HG02938 (cell line): ENCODE measurements at regions not wholly inside any gene's neighbourhood (a gene's known extent, or its start where the extent isn't known, plus 50 kb on each side); places are given as distances from the start of the nearest gene placed in this dataset.

Experiments
- ATAC-seq: cut with Tn5 transposase; IDR thresholded peaks from one replicate; pipeline ENCODE4 v1.9.1; 2021; ENCODE audit warnings: mild to moderate bottlenecking, moderate library complexity; ENCODE audit not compliant: unreplicated experiment

- no peak for ATAC-seq
Measured at GRCh38 chr1:117798550-117798949, 130.9 kb downstream of the GDAP2 start.

GRCh38 chr1:117802531-117803257 is 126.7 kb downstream of the GDAP2 start:
- no peak for ATAC-seq

- ATAC-seq = no peak
Measured at GRCh38 chr1:117803318-117803717, 126.1 kb downstream of the GDAP2 start.

- ATAC-seq = no peak
Measured at GRCh38 chr1:117809764-117810163, 119.7 kb downstream of the GDAP2 start.

- ATAC-seq = no peak
Measured at GRCh38 chr1:117810553-117810952, 118.9 kb downstream of the GDAP2 start.

GRCh38 chr1:117812869-117813511 is 116.4 kb downstream of the GDAP2 start:
- ATAC-seq = no peak
